ENCODE measurements at regions not wholly inside any gene's neighbourhood (a gene's known extent, or its start where the extent isn't known, plus 50 kb on each side); places are given as distances from the start of the nearest gene placed in this dataset.

GRCh38 chr15:39429898-39430357 is 151.0 kb upstream of the THBS1 start:
- DNase-seq (ENCODE audit: low read depth), result peak; percentile 98
- H3K27ac ChIP-seq (ENCODE audit: low read depth, low read length), result peak overlapping the region; percentile 79
- H3K9ac ChIP-seq (ENCODE audit: low read length), result peak overlapping the region; percentile 7
- H3K36me3 ChIP-seq (ENCODE audit: insufficient read depth, low read length), result no peaks in the 10 kb centered on the region
- Mint-ChIP-seq H3K4me1 (ENCODE audit: low read depth, unreplicated experiment) (peaks cover 40% of the 10 kb centered on the region), H3K27ac (ENCODE audit: unreplicated experiment) (peak overlapping the region; percentile 79), H3K36me3 (ENCODE audit: low read depth, unreplicated experiment) (no peaks in the 10 kb centered on the region), H3K27me3 (ENCODE audit: low read depth, unreplicated experiment) (no peaks in the 10 kb centered on the region), H3K9me3 (ENCODE audit: unreplicated experiment) (no peaks in the 10 kb centered on the region), H3K4me3 (ENCODE audit: unreplicated experiment) (no peak overlapping the region)
- H3K9me3 ChIP-seq (ENCODE audit: insufficient read depth, low read depth, low read length), result no peaks in the 10 kb centered on the region
- no peaks in the 10 kb centered on the region for H4K20me1 ChIP-seq (ENCODE audit: insufficient read depth, low read length)
- TF ChIP-seq CTCF (IDR thresholded peaks at IDR 0.05; ENCODE audit: insufficient read depth, low read depth, low read length), result no peak
- TF ChIP-seq EZH2 (IDR thresholded peaks at IDR 0.05; ENCODE audit: insufficient read depth, low read length), result no peak
- no peaks in the 10 kb centered on the region for H3K79me2 ChIP-seq (ENCODE audit: insufficient read depth, low read length)
- FAIRE-seq, result peak; percentile 89
- H2AFZ ChIP-seq (ENCODE audit: low read depth, low read length), result no peak overlapping the region
- H3K27me3 ChIP-seq (ENCODE audit: insufficient read depth, low read length), result no peaks in the 10 kb centered on the region
- H3K4me2 ChIP-seq (ENCODE audit: low read length), result peak overlapping the region; percentile 51
- peaks cover 31% of the 10 kb centered on the region for H3K4me1 ChIP-seq (ENCODE audit: insufficient read depth, low read length)
- no peak overlapping the region for H3K4me3 ChIP-seq (ENCODE audit: insufficient read depth, low read depth, low read length)

GRCh38 chr15:39430389-39430788 is 150.5 kb upstream of the THBS1 start:
- H2AFZ ChIP-seq (ENCODE audit: low read depth, low read length), result no peak overlapping the region
- no peaks in the 10 kb centered on the region for H3K9me3 ChIP-seq (ENCODE audit: insufficient read depth, low read depth, low read length)
- Mint-ChIP-seq H3K27me3 (ENCODE audit: low read depth, unreplicated experiment) (no peaks in the 10 kb centered on the region), H3K9me3 (ENCODE audit: unreplicated experiment) (no peaks in the 10 kb centered on the region), H3K4me3 (ENCODE audit: unreplicated experiment) (no peak overlapping the region), H3K4me1 (ENCODE audit: low read depth, unreplicated experiment) (peaks cover 40% of the 10 kb centered on the region), H3K27ac (ENCODE audit: unreplicated experiment) (peak overlapping the region; percentile 79), H3K36me3 (ENCODE audit: low read depth, unreplicated experiment) (no peaks in the 10 kb centered on the region)
- H3K36me3 ChIP-seq (ENCODE audit: insufficient read depth, low read length), result no peaks in the 10 kb centered on the region
- TF ChIP-seq CTCF (IDR thresholded peaks at IDR 0.05; ENCODE audit: insufficient read depth, low read depth, low read length), result no peak
- no peak for TF ChIP-seq EZH2 (IDR thresholded peaks at IDR 0.05; ENCODE audit: insufficient read depth, low read length)
- DNase-seq (ENCODE audit: low read depth) (no peak), FAIRE-seq (no peak)
- no peak overlapping the region for H3K4me3 ChIP-seq (ENCODE audit: insufficient read depth, low read depth, low read length)
- H3K4me1 ChIP-seq (ENCODE audit: insufficient read depth, low read length), result peaks cover 31% of the 10 kb centered on the region
- no peaks in the 10 kb centered on the region for H4K20me1 ChIP-seq (ENCODE audit: insufficient read depth, low read length)
- peak overlapping the region; percentile 7 for H3K9ac ChIP-seq (ENCODE audit: low read length)
- H3K27me3 ChIP-seq (ENCODE audit: insufficient read depth, low read length), result no peaks in the 10 kb centered on the region
- peak overlapping the region; percentile 51 for H3K4me2 ChIP-seq (ENCODE audit: low read length)
- no peaks in the 10 kb centered on the region for H3K79me2 ChIP-seq (ENCODE audit: insufficient read depth, low read length)
- peak overlapping the region; percentile 79 for H3K27ac ChIP-seq (ENCODE audit: low read depth, low read length)

GRCh38 chr15:39431376-39431775 is 149.5 kb upstream of the THBS1 start:
- no peak overlapping the region for H3K4me3 Mint-ChIP-seq (ENCODE audit: unreplicated experiment)
- FAIRE-seq (peak; percentile 32), DNase-seq (ENCODE audit: low read depth) (peak; percentile 69)
- Histone ChIP-seq H3K9ac (ENCODE audit: low read length) (no peak overlapping the region), H3K27ac (ENCODE audit: low read depth, low read length) (no peak overlapping the region), H3K36me3 (ENCODE audit: insufficient read depth, low read length) (no peaks in the 10 kb centered on the region), H3K4me2 (ENCODE audit: low read length) (no peak overlapping the region), H2AFZ (ENCODE audit: low read depth, low read length) (no peak overlapping the region), H3K4me3 (ENCODE audit: insufficient read depth, low read depth, low read length) (no peak overlapping the region), H3K4me1 (ENCODE audit: insufficient read depth, low read length) (peaks cover 31% of the 10 kb centered on the region), H3K79me2 (ENCODE audit: insufficient read depth, low read length) (no peaks in the 10 kb centered on the region), H3K27me3 (ENCODE audit: insufficient read depth, low read length) (no peaks in the 10 kb centered on the region), H4K20me1 (ENCODE audit: insufficient read depth, low read length) (no peaks in the 10 kb centered on the region), H3K9me3 (ENCODE audit: insufficient read depth, low read depth, low read length) (no peaks in the 10 kb centered on the region)
- H3K36me3 Mint-ChIP-seq (ENCODE audit: low read depth, unreplicated experiment), result no peaks in the 10 kb centered on the region
- no peaks in the 10 kb centered on the region for H3K9me3 Mint-ChIP-seq (ENCODE audit: unreplicated experiment)
- H3K27me3 Mint-ChIP-seq (ENCODE audit: low read depth, unreplicated experiment), result no peaks in the 10 kb centered on the region
- H3K27ac Mint-ChIP-seq (ENCODE audit: unreplicated experiment), result peak overlapping the region; percentile 44
- no peak for TF ChIP-seq CTCF (IDR thresholded peaks at IDR 0.05; ENCODE audit: insufficient read depth, low read depth, low read length)
- peaks cover 40% of the 10 kb centered on the region for H3K4me1 Mint-ChIP-seq (ENCODE audit: low read depth, unreplicated experiment)
